GM23338 (cell line): ENCODE measurements at regions not wholly inside any gene's neighbourhood (a gene's known extent, or its start where the extent isn't known, plus 50 kb on each side); places are given as distances from the start of the nearest gene placed in this dataset.

Source experiments
- ATAC-seq: fragments of 200-7000 bp; cut with Tn5 transposase; 3 replicates; pipeline ENCODE4 v1.9.1; 2020
- DNase-seq: peaks from one replicate; pipeline ENCODE4 v3.0.0-alpha.2; 2015; ENCODE audit warnings: low spot score
- H2AFZ ChIP-seq: fragments of 200-600 bp; sonication (generic); 2 replicates; pipeline ENCODE4 v1.8.0; 2016; ENCODE audit warnings: antibody characterized with exemption, mild to moderate bottlenecking, moderate library complexity
- H3F3A ChIP-seq: fragments of 200-600 bp; sonication (generic); replicated peaks from 2 replicates; pipeline ENCODE4 v1.8.0; 2017; ENCODE audit warnings: antibody characterized with exemption, mixed run types, low read depth
- H3K27ac ChIP-seq: fragments of 200-600 bp; sonication (generic); 2 replicates; pipeline ENCODE4 v1.6.1; 2016; ENCODE audit warnings: low read depth
- H3K27me3 ChIP-seq: fragments of 200-600 bp; sonication (generic); 2 replicates; pipeline ENCODE4 v1.8.0; 2016; ENCODE audit warnings: mild to moderate bottlenecking, mixed run types, moderate library complexity; ENCODE audit not compliant: insufficient read depth
- H3K36me3 ChIP-seq: fragments of 200-600 bp; sonication (generic); 2 replicates; pipeline ENCODE4 v1.8.0; 2016; ENCODE audit warnings: mild to moderate bottlenecking; ENCODE audit not compliant: insufficient read depth
- H3K4me1 ChIP-seq: fragments of 200-600 bp; sonication (generic); 2 replicates; pipeline ENCODE4 v1.8.0; 2016; ENCODE audit warnings: mild to moderate bottlenecking, moderate library complexity; ENCODE audit not compliant: insufficient read depth
- H3K4me2 ChIP-seq: fragments of 200-600 bp; sonication (generic); 2 replicates; pipeline ENCODE4 v1.7.1; 2017; ENCODE audit warnings: mixed run types
- H3K4me3 ChIP-seq: fragments of 200-600 bp; sonication (generic); 2 replicates; pipeline ENCODE4 v1.6.1; 2016; ENCODE audit warnings: mixed run types
- H3K79me2 ChIP-seq: fragments of 200-600 bp; sonication (generic); replicated peaks from 2 replicates; pipeline ENCODE4 v1.8.0; 2017; ENCODE audit warnings: mild to moderate bottlenecking; ENCODE audit not compliant: insufficient read depth
- H3K9me2 ChIP-seq: fragments of 200-600 bp; sonication (generic); 2 replicates; pipeline ENCODE4 v1.8.0; 2017; ENCODE audit not compliant: insufficient read depth
- H4K20me1 ChIP-seq: fragments of 200-600 bp; sonication (generic); replicated peaks from 2 replicates; pipeline ENCODE4 v1.8.0; 2017; ENCODE audit warnings: mild to moderate bottlenecking; ENCODE audit not compliant: insufficient read depth
- H3K27ac Mint-ChIP-seq: 2 replicates; pipeline ENCODE4 v1.8.0; 2020; ENCODE audit warnings: inconsistent platforms, mild to moderate bottlenecking, moderate library complexity, mixed read lengths
- H3K27me3 Mint-ChIP-seq: 3 replicates; pipeline ENCODE4 v1.8.0; 2022; ENCODE audit warnings: low read depth, mild to moderate bottlenecking, moderate library complexity, mixed read lengths, inconsistent platforms; ENCODE audit not compliant: insufficient read depth, poor library complexity
- H3K36me3 Mint-ChIP-seq: 3 replicates; pipeline ENCODE4 v1.8.0; 2021; ENCODE audit warnings: low read depth, mild to moderate bottlenecking, inconsistent platforms, moderate library complexity, mixed read lengths
- H3K4me1 Mint-ChIP-seq: 3 replicates; pipeline ENCODE4 v1.8.0; 2020; ENCODE audit warnings: mild to moderate bottlenecking, inconsistent platforms, mixed read lengths
- H3K4me3 Mint-ChIP-seq: 3 replicates; pipeline ENCODE4 v1.8.0; 2021; ENCODE audit warnings: moderate library complexity, mild to moderate bottlenecking, inconsistent platforms, mixed read lengths
- H3K9me3 Mint-ChIP-seq: 3 replicates; pipeline ENCODE4 v1.8.0; 2020; ENCODE audit warnings: moderate library complexity, mild to moderate bottlenecking, inconsistent platforms, mixed read lengths
- CREB1 ChIP-seq: fragments of 250-450 bp; sonication (Bioruptor Pico); IDR thresholded peaks from 2 replicates; pipeline ENCODE4 v1.5.0; 2020; ENCODE audit warnings: low read depth, mild to moderate bottlenecking, moderate library complexity
- CTCF ChIP-seq, 2 experiments: fragments of 200-600 bp in 1 of 2; sonication (generic) in 1 of 2; conservative IDR thresholded peaks; 2 replicates each; pipeline versions ENCODE4 v1.5.1 to v1.6.1; 2016 to 2017; ENCODE audit warnings: antibody characterized with exemption in 2 of 2, low read depth in 2 of 2, mild to moderate bottlenecking in 2 of 2, moderate library complexity in 1 of 2
- EZH2phosphoT487 ChIP-seq: fragments of 200-600 bp; sonication (generic); IDR thresholded peaks from one replicate; pipeline ENCODE4 v1.8.1; 2018; ENCODE audit warnings: antibody characterized with exemption; ENCODE audit not compliant: unreplicated experiment
- JUNB ChIP-seq: IDR thresholded peaks from one replicate; pipeline ENCODE4 v1.6.1; 2016; ENCODE audit warnings: antibody characterized with exemption; ENCODE audit not compliant: unreplicated experiment
- POLR2AphosphoS5 ChIP-seq: IDR thresholded peaks from 2 replicates; pipeline ENCODE4 v1.6.1; 2016; ENCODE audit warnings: antibody characterized with exemption, low read depth
- STAT1 ChIP-seq: IDR thresholded peaks from one replicate; pipeline ENCODE4 v1.6.1; 2016; ENCODE audit warnings: antibody characterized with exemption; ENCODE audit not compliant: unreplicated experiment
- ZNF331 ChIP-seq: fragments of 250-450 bp; sonication (Bioruptor Pico); IDR thresholded peaks from 2 replicates; pipeline ENCODE4 v1.5.0; 2020; ENCODE audit warnings: low read depth, mild to moderate bottlenecking, moderate library complexity
- ZNF462 ChIP-seq: fragments of 250-450 bp; sonication (Bioruptor Pico); IDR thresholded peaks from 2 replicates; pipeline ENCODE4 v1.5.0; 2020; ENCODE audit warnings: mild to moderate bottlenecking, moderate library complexity

- no peak for TF ChIP-seq ZNF462 (CRISPR knock-in tag)
- TF ChIP-seq CTCF (conservative IDR thresholded peaks at IDR 0.05; ENCODE audit: low read depth in 2 of 2), result no peak
- TF ChIP-seq CREB1 (CRISPR knock-in tag), result no peak
These were observed 369.9 kb downstream of the CDH26 start (continued) for GRCh38 chr20:60327971-60328660.

- H3K79me2 ChIP-seq, result no peaks in the 10 kb centered on the region
- ATAC-seq, result no peak
- no peaks in the 10 kb centered on the region for H3K27me3 ChIP-seq
- TF ChIP-seq STAT1, result no peak
- TF ChIP-seq ZNF331 (CRISPR knock-in tag), result no peak
- no peak for TF ChIP-seq POLR2AphosphoS5
- no peak for TF ChIP-seq EZH2phosphoT487
- no peak for TF ChIP-seq JUNB
- no peak for TF ChIP-seq ZNF462 (CRISPR knock-in tag)
- no peaks in the 10 kb centered on the region for H3K9me2 ChIP-seq
- Mint-ChIP-seq H3K27me3 (peaks cover 10% of the 10 kb centered on the region), H3K36me3 (no peaks in the 10 kb centered on the region), H3K4me3 (no peak overlapping the region), H3K27ac (no peak overlapping the region), H3K4me1 (peaks cover 4% of the 10 kb centered on the region; the same call in 1 of the 3 replicates), H3K9me3 (no peaks in the 10 kb centered on the region; the same call in 2 of the 3 replicates)
- no peak overlapping the region for H3K27ac ChIP-seq
- H3K4me1 ChIP-seq, result no peaks in the 10 kb centered on the region
- H3F3A ChIP-seq, result no peaks in the 10 kb centered on the region
- no peak overlapping the region for H3K4me2 ChIP-seq
- H4K20me1 ChIP-seq, result no peaks in the 10 kb centered on the region
- H3K4me3 ChIP-seq, result no peak overlapping the region
- no peak overlapping the region for H2AFZ ChIP-seq
- DNase-seq, result no peak
- H3K36me3 ChIP-seq, result no peaks in the 10 kb centered on the region
These were observed 372.2 kb downstream of the CDH26 start for GRCh38 chr20:60330461-60330860.
